Transverse colon (tissue), 4 donors: ENCODE measurements at regions not wholly inside any gene's neighbourhood (a gene's known extent, or its start where the extent isn't known, plus 50 kb on each side); places are given as distances from the start of the nearest gene placed in this dataset.

Experiments used
- DNase-seq: peaks from one replicate; pipeline ENCODE4 v3.0.0-alpha.2; 2019
- H3K27ac ChIP-seq, 4 donors: fragments of 200-600 bp; sonication (generic); 2 replicates each; pipeline ENCODE4 v1.5.1; 2016 to 2018; ENCODE audit warnings: inconsistent platforms in 4 of 4
- H3K27me3 ChIP-seq: fragments of 200-600 bp; sonication (generic); 2 replicates; pipeline ENCODE4 v1.5.1; 2017; ENCODE audit warnings: inconsistent platforms
- H3K36me3 ChIP-seq, 4 donors: fragments of 200-600 bp; sonication (generic); 2 replicates each; pipeline ENCODE4 v1.5.1; 2017 to 2019; ENCODE audit warnings: inconsistent platforms in 4 of 4
- H3K4me1 ChIP-seq, 4 donors: fragments of 200-600 bp; sonication (generic); 2 replicates each; pipeline ENCODE4 v1.5.1; 2017 to 2020; ENCODE audit warnings: inconsistent platforms in 4 of 4
- H3K4me3 ChIP-seq, 4 donors: fragments of 200-600 bp; sonication (generic); 1 replicate in 1 of 4; 2 replicates in 3 of 4; pipeline versions ENCODE4 v1.5.1 to v1.6.1; 2017 to 2019; ENCODE audit warnings: inconsistent platforms in 4 of 4
- H3K9me3 ChIP-seq, 2 donors: fragments of 200-600 bp; sonication (generic); 2 replicates each; pipeline ENCODE4 v1.5.1; 2017 to 2019; ENCODE audit warnings: inconsistent platforms in 2 of 2
- CTCF ChIP-seq, 5 experiments: fragments of 200-600 bp in 3 of 5; fragments of 450-650 bp in 2 of 5; sonication (generic) in 3 of 5; IDR thresholded peaks; 1 replicate in 2 of 5; 2 replicates in 3 of 5; pipeline ENCODE4 v1.5.1; 2016 to 2017; ENCODE audit warnings: antibody characterized with exemption in 5 of 5, inconsistent platforms in 3 of 5, mild to moderate bottlenecking in 2 of 5, moderate library complexity in 1 of 5
- EP300 ChIP-seq: sonication (generic); formaldehyde crosslinking; IDR thresholded peaks from one replicate; pipeline ENCODE4 v1.6.1; 2017; ENCODE audit warnings: antibody characterized with exemption, low read depth
- POLR2A ChIP-seq: fragments of 450-650 bp; IDR thresholded peaks from one replicate; pipeline ENCODE4 v1.6.1; 2016; ENCODE audit warnings: antibody characterized with exemption, mild to moderate bottlenecking, moderate library complexity
- POLR2AphosphoS5 ChIP-seq, 3 donors: sonication (generic); formaldehyde crosslinking; IDR thresholded peaks; one replicate each; pipeline ENCODE4 v1.6.1; 2016; ENCODE audit warnings: antibody characterized with exemption in 3 of 3
- WGBS, 2 donors: methylation state at CpG; one replicate each; pipeline ENCODE4 v1.1.5; 2018; ENCODE audit warnings: low coverage in 1 of 2; 5-methylcytosine and 5-hydroxymethylcytosine counted together
- in situ Hi-C, 4 donors: fragments of 200-750 bp; cut with MboI; loops; one replicate each; pipeline versions ENCODE4 v1.15.0 to v1.15.1; 2017; ENCODE audit warnings: low sequenced_read_pairs in 3 of 4, low pct_ligation_motif_present in 1 of 4, low pct_unique_long_range_greater_than_20kb in 1 of 4
- intact Hi-C: fragments of 100-400 bp; cut with DNase I; formaldehyde crosslinking; loops from one replicate; pipeline ENCODE4 v1.15.1; 2023; ENCODE audit warnings: low total_unique reads

GRCh38 chr10:62688971-62689700 lies 115.4 kb upstream of the ADO start:
- peaks cover 0 to 7% (median 0%) of the 10 kb centered on the region in 4 donors for H3K4me1 ChIP-seq
- no peak overlapping the region for H3K27ac ChIP-seq
- intact Hi-C loops: no loop called here
- H3K36me3 ChIP-seq: no peaks in the 10 kb centered on the region
- no peaks in the 10 kb centered on the region for H3K9me3 ChIP-seq
- in situ Hi-C loops: no loop called here
- no peaks in the 10 kb centered on the region for H3K27me3 ChIP-seq
- DNase-seq: no peak
- H3K4me3 ChIP-seq: no peak overlapping the region
- WGBS, 2 donors: 80% methylated on average over 2 of the region's 2 CpGs; no CpG with 5 or more reads in 1 of the 2 donors
- no peak for TF ChIP-seq CTCF (IDR thresholded peaks at IDR 0.05)
- TF ChIP-seq EP300: no peak
- TF ChIP-seq POLR2A: no peak
- TF ChIP-seq POLR2AphosphoS5 (IDR thresholded peaks at IDR 0.05): no peak

- in situ Hi-C loops (no loop called here), intact Hi-C loops (no loop called here)
- TF ChIP-seq EP300 (no peak), POLR2AphosphoS5 (IDR thresholded peaks at IDR 0.05) (no peak), CTCF (IDR thresholded peaks at IDR 0.05) (no peak), POLR2A (no peak)
- no peaks in the 10 kb centered on the region for H3K27me3 ChIP-seq
- no peak overlapping the region for H3K4me3 ChIP-seq
- no peaks in the 10 kb centered on the region for H3K36me3 ChIP-seq
- DNase-seq: no peak
- H3K9me3 ChIP-seq: no peaks in the 10 kb centered on the region
- 43 to 46% methylated on average over 5 of the region's 5 CpGs for WGBS, 2 donors
- H3K4me1 ChIP-seq: peaks cover 0 to 7% (median 0%) of the 10 kb centered on the region in 4 donors
- H3K27ac ChIP-seq: no peak overlapping the region
These were observed 114.8 kb upstream of the ADO start for GRCh38 chr10:62689712-62690111.

GRCh38 chr10:62690703-62691102 lies 113.8 kb upstream of the ADO start:
- Histone ChIP-seq H3K27me3 (no peaks in the 10 kb centered on the region), H3K4me1 (peaks cover 0 to 7% (median 0%) of the 10 kb centered on the region in 4 donors), H3K9me3 (no peaks in the 10 kb centered on the region), H3K36me3 (no peaks in the 10 kb centered on the region), H3K4me3 (no peak overlapping the region), H3K27ac (no peak overlapping the region)
- no peak for TF ChIP-seq POLR2A
- no peak for TF ChIP-seq CTCF (IDR thresholded peaks at IDR 0.05)
- TF ChIP-seq POLR2AphosphoS5 (IDR thresholded peaks at IDR 0.05): no peak
- no peak for TF ChIP-seq EP300
- DNase-seq: no peak
- in situ Hi-C loops (no loop called here), intact Hi-C loops (no loop called here)
- WGBS, 2 donors: 82% methylated on average over 3 of the region's 3 CpGs; no CpG with 5 or more reads in 1 of the 2 donors

GRCh38 chr10:62691336-62691735 lies 113.2 kb upstream of the ADO start:
- TF ChIP-seq CTCF (IDR thresholded peaks at IDR 0.05) (no peak), POLR2A (no peak), EP300 (no peak), POLR2AphosphoS5 (IDR thresholded peaks at IDR 0.05) (no peak)
- in situ Hi-C loops: no loop called here
- peaks cover 0 to 7% (median 0%) of the 10 kb centered on the region in 4 donors for H3K4me1 ChIP-seq
- no peak for DNase-seq
- no peaks in the 10 kb centered on the region for H3K36me3 ChIP-seq
- 36 to 41% methylated on average over 4 of the region's 4 CpGs for WGBS, 2 donors
- H3K27me3 ChIP-seq: no peaks in the 10 kb centered on the region
- no peak overlapping the region for H3K27ac ChIP-seq
- intact Hi-C loops: no loop called here
- H3K4me3 ChIP-seq: no peak overlapping the region
- no peaks in the 10 kb centered on the region for H3K9me3 ChIP-seq
